Liver (tissue), 3 donors: ENCODE measurements at regions not wholly inside any gene's neighbourhood (a gene's known extent, or its start where the extent isn't known, plus 50 kb on each side); places are given as distances from the start of the nearest gene placed in this dataset.

Source experiments
- CTCF ChIP-seq: fragments of 150-350 bp; IDR thresholded peaks from 2 replicates; pipeline ENCODE4 v1.5.1; 2017; ENCODE audit warnings: improper control_type of control experiment, low read depth, low read length; ENCODE audit not compliant: missing input control
- GABPA ChIP-seq, 2 donors: IDR thresholded peaks in 1 of 2; conservative IDR thresholded peaks in 1 of 2; 2 replicates each; pipeline ENCODE4 v1.6.1; 2016; ENCODE audit warnings: antibody characterized with exemption in 2 of 2, mild to moderate bottlenecking in 1 of 2, moderate library complexity in 1 of 2
- HNF4A ChIP-seq, 2 donors: conservative IDR thresholded peaks; 2 replicates each; pipeline ENCODE4 v1.6.1; 2016; ENCODE audit warnings: antibody characterized with exemption in 2 of 2, mild to moderate bottlenecking in 2 of 2
- MAX ChIP-seq: IDR thresholded peaks from 2 replicates; pipeline ENCODE4 v1.6.1; 2016; ENCODE audit warnings: antibody characterized with exemption
- RAD21 ChIP-seq, 2 donors: IDR thresholded peaks; 2 replicates each; pipeline ENCODE4 v1.6.1; 2016; ENCODE audit warnings: antibody characterized with exemption in 2 of 2, mild to moderate bottlenecking in 2 of 2
- REST ChIP-seq: IDR thresholded peaks from 2 replicates; pipeline ENCODE4 v1.6.1; 2016; ENCODE audit warnings: antibody characterized with exemption, mild to moderate bottlenecking
- RXRA ChIP-seq, 2 donors: IDR thresholded peaks; 2 replicates each; pipeline ENCODE4 v1.6.1; 2017 to 2018; ENCODE audit warnings: antibody characterized with exemption in 2 of 2, mild to moderate bottlenecking in 1 of 2
- SP1 ChIP-seq: IDR thresholded peaks from 2 replicates; pipeline ENCODE4 v1.6.1; 2018; ENCODE audit warnings: antibody characterized with exemption, mild to moderate bottlenecking
- YY1 ChIP-seq: IDR thresholded peaks from 2 replicates; pipeline ENCODE4 v1.6.1; 2016; ENCODE audit warnings: antibody characterized with exemption, mild to moderate bottlenecking
- donor health status: healthy.
- donor health status: healthy.

GRCh38 chr4:137378821-137379220 is 153.5 kb downstream of the PCDH18 start:
- no peak for TF ChIP-seq REST
- no peak for TF ChIP-seq CTCF
- TF ChIP-seq RAD21 (IDR thresholded peaks at IDR 0.05) = no peak
- TF ChIP-seq SP1 = no peak
- no peak for TF ChIP-seq YY1
- no peak for TF ChIP-seq RXRA (IDR thresholded peaks at IDR 0.05)
- no peak for TF ChIP-seq MAX
- TF ChIP-seq GABPA (IDR thresholded peaks at IDR 0.05 in 1 of 2, conservative IDR thresholded peaks at IDR 0.05 in 1 of 2) = no peak
- TF ChIP-seq HNF4A (conservative IDR thresholded peaks at IDR 0.05) = no peak
